Gastroesophageal sphincter (tissue), 4 donors: ENCODE measurements at regions not wholly inside any gene's neighbourhood (a gene's known extent, or its start where the extent isn't known, plus 50 kb on each side); places are given as distances from the start of the nearest gene placed in this dataset.

Experiments
- ATAC-seq: fragments of 150-250 bp; one replicate; pipeline ENCODE4 v1.9.1; 2016; ENCODE audit warnings: mild to moderate bottlenecking, moderate library complexity
- H3K27ac ChIP-seq, 4 donors: fragments of 200-600 bp; sonication (generic) in 3 of 4; 1 replicate in 3 of 4; 2 replicates in 1 of 4; pipeline ENCODE4 v1.5.1; 2016 to 2019
- H3K27me3 ChIP-seq: fragments of 200-600 bp; sonication (generic); one replicate; pipeline ENCODE4 v1.5.1; 2019
- H3K36me3 ChIP-seq, 2 donors: fragments of 200-600 bp; sonication (generic); one replicate each; pipeline ENCODE4 v1.5.1; 2019; ENCODE audit warnings: control low read depth in 1 of 2
- H3K4me1 ChIP-seq, 3 donors: fragments of 200-600 bp; sonication (generic); 1 replicate in 2 of 3; 2 replicates in 1 of 3; pipeline ENCODE4 v1.5.1; 2016 to 2019; ENCODE audit warnings: control low read depth in 2 of 3
- H3K4me3 ChIP-seq, 2 donors: fragments of 200-600 bp; sonication (generic); one replicate each; pipeline ENCODE4 v1.5.1; 2019; ENCODE audit warnings: mild to moderate bottlenecking in 1 of 2, moderate library complexity in 1 of 2
- H3K9me3 ChIP-seq, 3 donors: fragments of 200-600 bp; sonication (generic); one replicate each; pipeline ENCODE4 v1.5.1; 2017 to 2019; ENCODE audit warnings: control low read depth in 2 of 3
- CTCF ChIP-seq, 4 experiments: fragments of 200-600 bp in 2 of 4; fragments of 450-650 bp in 2 of 4; sonication (generic) in 1 of 4; IDR thresholded peaks; one replicate each; pipeline ENCODE4 v1.5.1; 2017 to 2019; ENCODE audit warnings: antibody characterized with exemption in 4 of 4, mild to moderate bottlenecking in 2 of 4, moderate library complexity in 2 of 4
- EP300 ChIP-seq: sonication (generic); formaldehyde crosslinking; IDR thresholded peaks from one replicate; pipeline ENCODE4 v1.6.1; 2017; ENCODE audit warnings: antibody characterized with exemption, mild to moderate bottlenecking
- POLR2A ChIP-seq, 2 donors: fragments of 450-650 bp; IDR thresholded peaks; one replicate each; pipeline ENCODE4 v1.6.1; 2017; ENCODE audit warnings: antibody characterized with exemption in 2 of 2, mild to moderate bottlenecking in 2 of 2, moderate library complexity in 1 of 2
- POLR2AphosphoS5 ChIP-seq: sonication (generic); formaldehyde crosslinking; IDR thresholded peaks from one replicate; pipeline ENCODE4 v1.6.1; 2017; ENCODE audit warnings: antibody characterized with exemption
- WGBS, 2 donors: methylation state at CpG; one replicate each; pipeline ENCODE4 v1.1.5; 2018; ENCODE audit warnings: low coverage in 1 of 2; 5-methylcytosine and 5-hydroxymethylcytosine counted together

GRCh38 chr1:230002164-230002803, 64.8 kb upstream of the GALNT2 start:
- H3K27ac ChIP-seq: peak overlapping the region in 1 of 4 donors; percentile 48
- 20 to 49% methylated on average over 1 to 5 of the region's 5 CpGs for WGBS, 2 donors
- no peak overlapping the region for H3K4me3 ChIP-seq
- TF ChIP-seq EP300: no peak
- no peak for TF ChIP-seq POLR2AphosphoS5
- no peak for TF ChIP-seq CTCF (IDR thresholded peaks at IDR 0.05)
- H3K27me3 ChIP-seq: no peaks in the 10 kb centered on the region
- no peaks in the 10 kb centered on the region for H3K36me3 ChIP-seq
- ATAC-seq: peak; percentile 73
- H3K4me1 ChIP-seq: peaks cover 0 to 55% (median 17%) of the 10 kb centered on the region in 3 donors
- no peaks in the 10 kb centered on the region for H3K9me3 ChIP-seq

- Histone ChIP-seq H3K27ac (no peak overlapping the region), H3K4me1 (peaks cover 0 to 46% (median 17%) of the 10 kb centered on the region in 3 donors), H3K4me3 (no peak overlapping the region), H3K27me3 (no peaks in the 10 kb centered on the region), H3K9me3 (no peaks in the 10 kb centered on the region), H3K36me3 (no peaks in the 10 kb centered on the region)
- WGBS, 2 donors: 92 to 93% methylated on average over 2 to 4 of the region's 6 CpGs
- no peak for TF ChIP-seq POLR2AphosphoS5
- TF ChIP-seq POLR2A (IDR thresholded peaks at IDR 0.05): no peak
- no peak for ATAC-seq
These were observed 63.6 kb upstream of the GALNT2 start for GRCh38 chr1:230003409-230003808.

- no peak for ATAC-seq
- Histone ChIP-seq H3K36me3 (no peaks in the 10 kb centered on the region), H3K9me3 (no peaks in the 10 kb centered on the region), H3K4me3 (no peak overlapping the region), H3K4me1 (peaks cover 0 to 29% (median 11%) of the 10 kb centered on the region in 3 donors), H3K27me3 (no peaks in the 10 kb centered on the region), H3K27ac (no peak overlapping the region)
- WGBS, 2 donors: 78 to 82% methylated on average over 3 to 8 of the region's 8 CpGs
- TF ChIP-seq POLR2A (IDR thresholded peaks at IDR 0.05) (no peak), CTCF (IDR thresholded peaks at IDR 0.05) (no peak), EP300 (no peak), POLR2AphosphoS5 (no peak)
These were observed 62.0 kb upstream of the GALNT2 start for GRCh38 chr1:230005040-230005439.

- no peak for ATAC-seq
- no peaks in the 10 kb centered on the region for H3K4me1 ChIP-seq
- TF ChIP-seq POLR2AphosphoS5 (no peak), EP300 (no peak), POLR2A (IDR thresholded peaks at IDR 0.05) (no peak), CTCF (IDR thresholded peaks at IDR 0.05) (no peak)
- H3K4me3 ChIP-seq: no peak overlapping the region
- no peak overlapping the region for H3K27ac ChIP-seq
- no peaks in the 10 kb centered on the region for H3K9me3 ChIP-seq
- H3K36me3 ChIP-seq: no peaks in the 10 kb centered on the region
- H3K27me3 ChIP-seq: no peaks in the 10 kb centered on the region
- 95% methylated on average over 2 of the region's 4 CpGs for WGBS, 2 donors
These were observed 58.3 kb upstream of the GALNT2 start for GRCh38 chr1:230008721-230009120.

- TF ChIP-seq POLR2A (IDR thresholded peaks at IDR 0.05): no peak
- TF ChIP-seq CTCF (IDR thresholded peaks at IDR 0.05): no peak
- TF ChIP-seq POLR2AphosphoS5: no peak
- TF ChIP-seq EP300: no peak
- no peak for ATAC-seq
- 82 to 96% methylated on average over 3 to 7 of the region's 7 CpGs for WGBS, 2 donors
These were observed 57.3 kb upstream of the GALNT2 start for GRCh38 chr1:230009611-230010313.

More at GRCh38 chr1:230009611-230010313, 57.3 kb upstream of the GALNT2 start:
- Histone ChIP-seq H3K27me3 (no peaks in the 10 kb centered on the region), H3K36me3 (no peaks in the 10 kb centered on the region), H3K9me3 (no peaks in the 10 kb centered on the region), H3K27ac (no peak overlapping the region), H3K4me1 (no peaks in the 10 kb centered on the region), H3K4me3 (no peak overlapping the region)
